GM18517 (cell line): ENCODE measurements at regions not wholly inside any gene's neighbourhood (a gene's known extent, or its start where the extent isn't known, plus 50 kb on each side); places are given as distances from the start of the nearest gene placed in this dataset.

Source experiments
- ATAC-seq: cut with Tn5 transposase; IDR thresholded peaks from one replicate; pipeline ENCODE4 v1.9.1; 2021; ENCODE audit warnings: mild to moderate bottlenecking, moderate library complexity; ENCODE audit not compliant: unreplicated experiment

DNA sequence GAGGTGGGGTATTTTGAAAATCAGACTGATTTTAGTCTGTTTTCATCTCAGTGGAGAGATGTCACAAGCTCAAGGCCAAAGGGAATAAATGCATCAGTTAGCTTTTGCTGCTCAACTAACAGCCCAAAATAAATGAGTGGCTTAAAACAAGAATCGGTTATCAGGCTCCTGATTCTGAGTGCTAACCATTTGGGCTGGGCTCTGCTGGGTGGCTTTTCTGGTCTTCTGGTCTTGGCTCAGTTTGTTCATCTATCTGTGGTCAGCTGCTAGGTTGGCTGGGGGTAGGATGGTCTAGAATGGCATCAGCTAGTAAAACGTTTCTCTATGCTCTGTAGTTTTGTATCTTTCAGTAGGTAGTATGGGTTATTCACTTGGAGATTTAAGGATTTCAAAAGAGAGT is 357.5 kb upstream of the JAG1 start:
- no peak for ATAC-seq

- no peak for ATAC-seq
These were observed 358.8 kb upstream of the JAG1 start for GRCh38 chr20:11032611-11033010.

DNA sequence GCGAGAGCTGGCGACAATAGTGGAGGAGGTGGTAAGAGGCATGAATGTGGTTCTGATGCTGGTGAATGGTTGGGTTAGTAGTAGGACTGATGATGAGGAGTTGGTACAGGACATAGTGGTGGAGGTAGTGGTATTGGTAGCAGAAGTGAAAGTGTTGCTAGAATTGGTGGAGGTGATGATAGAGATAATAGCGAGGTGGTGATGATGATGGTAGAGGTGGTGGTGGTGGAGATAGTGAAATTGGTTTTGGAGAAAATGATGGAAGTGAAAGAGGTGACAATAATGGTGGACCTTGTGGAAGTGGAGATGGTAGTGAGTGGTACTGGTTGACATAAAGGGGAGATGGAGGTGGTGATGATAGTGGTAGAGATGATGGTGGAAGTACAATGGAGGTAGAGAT is 360.2 kb upstream of the JAG1 start:
- ATAC-seq, result no peak

DNA sequence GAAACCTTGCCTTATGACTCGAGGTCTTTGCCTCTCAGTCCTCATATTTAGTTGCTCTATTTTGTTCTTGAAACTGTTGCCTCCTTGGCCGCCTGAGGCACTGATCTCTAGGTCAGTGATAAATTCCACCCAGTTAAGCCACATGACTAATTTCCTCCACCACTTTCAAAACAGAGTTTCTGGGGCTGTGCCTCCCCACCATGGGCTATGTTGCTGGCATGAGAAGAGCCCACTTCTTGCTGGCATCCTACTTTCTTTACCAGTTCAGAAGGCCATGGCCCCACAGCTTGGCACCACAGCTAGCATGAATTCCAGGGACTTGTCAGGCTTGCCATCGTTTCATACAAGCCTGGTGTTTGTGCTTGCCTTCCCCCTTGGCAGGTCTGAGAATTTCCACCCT is 361.4 kb upstream of the JAG1 start:
- no peak for ATAC-seq

DNA sequence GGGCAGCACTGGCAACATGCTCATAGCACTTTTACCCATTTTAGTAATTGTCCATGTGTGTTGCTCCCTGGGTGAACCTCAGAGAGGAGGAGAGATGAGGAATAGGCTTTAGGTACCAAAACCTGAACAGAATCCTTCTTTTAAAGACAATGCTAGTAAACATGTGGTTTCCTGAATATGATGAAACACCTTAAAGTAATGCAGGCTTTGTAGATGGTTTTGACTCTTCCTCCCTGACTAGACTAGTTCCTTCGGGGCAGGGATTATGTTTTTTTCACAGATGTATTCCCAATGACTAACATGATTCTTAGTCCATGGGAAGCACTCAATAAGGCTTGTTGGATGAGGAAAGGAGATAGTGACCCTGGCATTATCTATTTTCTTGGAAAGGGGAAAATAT is 367.6 kb upstream of the JAG1 start:
- no peak for ATAC-seq

- no peak for ATAC-seq
These were observed 369.2 kb upstream of the JAG1 start for GRCh38 chr20:11043001-11043400.

- no peak for ATAC-seq
These were observed 370.8 kb upstream of the JAG1 start for GRCh38 chr20:11044561-11044960.

GRCh38 chr20:11045412-11046175 is 371.8 kb upstream of the JAG1 start:
- ATAC-seq, result no peak

GRCh38 chr20:11047559-11047958 is 373.8 kb upstream of the JAG1 start:
- no peak for ATAC-seq

DNA sequence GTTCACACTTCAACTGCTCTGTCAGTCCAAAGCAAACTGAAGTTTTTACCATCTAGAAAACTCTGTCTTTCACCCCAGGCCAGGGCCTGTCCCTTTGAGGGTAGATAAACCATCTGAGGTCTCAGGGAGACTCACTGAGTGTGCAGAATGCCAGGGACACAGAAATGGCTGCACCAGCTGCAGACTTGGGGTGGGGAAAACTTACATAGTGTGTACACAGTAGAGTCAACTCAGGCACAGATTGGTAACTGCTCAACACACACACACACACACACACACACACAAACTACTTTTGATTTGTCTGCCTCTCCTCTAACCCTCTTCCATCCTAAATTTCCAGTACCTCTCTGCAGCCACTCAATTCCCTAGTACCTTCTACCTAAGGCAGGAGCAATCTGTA is 374.9 kb upstream of the JAG1 start:
- no peak for ATAC-seq

GRCh38 chr20:11050350-11050749 is 376.6 kb upstream of the JAG1 start:
- ATAC-seq, result no peak

DNA sequence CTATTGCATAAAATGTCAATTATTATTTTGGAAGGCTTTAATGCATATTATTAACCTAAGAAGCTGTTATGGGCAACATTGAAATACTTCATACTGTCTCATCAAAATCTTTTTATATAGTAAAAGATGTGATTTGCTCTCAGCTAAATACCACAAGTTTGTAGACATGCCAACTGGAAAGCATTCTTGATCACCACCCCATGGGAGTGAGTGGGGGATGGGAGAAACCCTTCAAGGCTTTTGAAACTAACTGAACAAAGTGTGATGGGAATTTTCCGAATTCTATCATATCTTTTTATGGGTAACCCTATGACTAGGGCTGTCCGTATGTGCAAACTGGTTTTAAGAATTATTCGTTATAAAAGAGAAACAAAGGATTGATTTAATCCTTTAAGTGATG is 377.3 kb upstream of the JAG1 start:
- no peak for ATAC-seq

- no peak for ATAC-seq
These were observed 379.5 kb upstream of the JAG1 start for GRCh38 chr20:11053310-11053709.

DNA sequence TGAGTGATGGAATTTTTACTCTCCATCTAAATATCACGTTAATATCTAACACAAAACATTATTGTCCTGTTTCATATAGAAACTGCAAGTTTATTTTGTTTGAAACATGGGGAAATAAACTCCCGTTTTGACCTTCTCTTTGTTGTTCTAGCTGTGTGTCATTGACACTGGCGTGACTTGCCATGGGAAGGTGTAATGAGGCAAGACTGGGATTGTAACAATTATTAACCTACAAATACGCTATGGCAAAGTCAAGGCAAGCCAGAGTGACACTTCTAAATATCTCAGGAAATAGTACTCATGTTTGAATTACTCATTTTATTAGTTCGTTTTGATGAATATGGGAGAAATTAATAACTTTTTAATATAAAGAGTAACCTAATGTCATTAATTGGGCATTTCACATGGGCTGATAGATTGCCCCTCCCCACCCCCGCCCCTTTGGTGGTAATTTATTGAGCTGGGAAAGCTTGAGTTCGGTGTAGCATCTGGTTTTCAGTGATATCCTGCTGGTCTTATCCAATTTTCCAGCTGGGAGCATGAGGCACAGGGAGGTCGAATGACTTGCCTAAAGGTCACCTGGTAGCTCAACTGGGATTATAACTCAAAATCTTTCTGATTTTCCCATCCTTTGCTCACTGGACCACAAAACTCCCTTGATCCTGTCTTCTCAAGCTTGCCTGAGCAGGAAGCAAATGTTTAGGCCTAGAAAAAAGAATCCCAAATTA is 380.6 kb upstream of the JAG1 start:
- ATAC-seq, result no peak

- ATAC-seq, result no peak
These were observed 382.6 kb upstream of the JAG1 start for GRCh38 chr20:11056414-11056813.

GRCh38 chr20:11057624-11058023 is 383.8 kb upstream of the JAG1 start:
- no peak for ATAC-seq

- ATAC-seq, result no peak
These were observed 385.9 kb upstream of the JAG1 start for GRCh38 chr20:11059659-11060058.

DNA sequence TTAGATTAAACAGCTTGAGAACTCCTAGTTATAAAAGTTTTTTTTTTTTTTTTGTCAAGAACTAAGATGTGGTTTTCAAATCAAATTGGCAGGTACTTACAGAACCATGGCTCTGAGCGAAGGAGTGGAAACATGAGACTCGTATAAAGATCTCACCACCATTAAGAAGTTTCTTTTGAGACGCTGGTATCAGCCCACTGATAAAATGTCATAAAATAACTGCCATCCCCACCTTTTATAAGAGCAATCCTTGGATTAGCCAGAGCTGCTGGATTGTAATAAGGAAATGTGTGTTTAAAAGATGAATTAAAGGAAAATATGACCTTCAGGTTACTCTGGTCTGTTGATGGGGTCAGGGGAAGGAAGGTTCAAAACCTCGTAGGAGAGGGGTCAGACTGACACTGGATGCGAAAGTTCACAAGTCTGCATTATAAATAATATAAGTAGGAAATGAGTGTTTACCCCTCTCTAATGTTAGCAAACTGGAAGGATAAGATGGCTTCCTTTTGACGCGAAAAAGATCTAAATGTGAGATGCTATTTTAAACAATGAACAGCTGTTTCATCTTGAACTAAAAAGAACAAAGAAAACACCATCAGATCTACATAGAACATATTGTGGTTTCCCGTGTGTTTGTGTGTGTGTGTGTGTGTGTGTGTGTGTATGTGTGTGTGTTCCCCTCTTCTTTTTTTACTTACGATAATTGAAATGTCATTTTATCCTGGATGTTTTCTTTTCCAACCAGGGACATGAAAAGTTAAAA is 386.8 kb upstream of the JAG1 start:
- ATAC-seq, result no peak

GRCh38 chr20:11063444-11063843 is 389.6 kb upstream of the JAG1 start:
- ATAC-seq, result no peak

DNA sequence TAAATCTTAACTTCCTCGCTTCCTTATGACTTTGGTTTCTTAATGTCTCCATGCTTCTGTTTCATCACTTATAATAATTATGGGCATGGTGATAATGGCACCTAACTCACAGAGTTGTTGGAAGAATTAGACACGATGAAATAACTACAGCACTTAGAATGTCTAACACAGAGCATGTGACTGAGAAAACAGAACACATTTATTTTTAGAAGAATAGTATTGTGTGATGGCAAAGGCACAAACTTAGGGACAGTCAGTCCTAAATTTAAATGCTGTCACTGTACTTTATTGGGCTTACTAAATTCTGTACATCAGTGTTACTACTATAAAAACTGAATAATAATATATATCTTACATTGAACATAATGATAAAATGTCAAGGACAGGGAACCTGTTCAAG is 391.1 kb upstream of the JAG1 start:
- no peak for ATAC-seq

- ATAC-seq, result no peak
These were observed 393.6 kb upstream of the JAG1 start for GRCh38 chr20:11067359-11067758.

GRCh38 chr20:11072982-11073381 is 399.2 kb upstream of the JAG1 start:
- no peak for ATAC-seq
